ENCODE measurements at regions not wholly inside any gene's neighbourhood (a gene's known extent, or its start where the extent isn't known, plus 50 kb on each side); places are given as distances from the start of the nearest gene placed in this dataset.

GRCh38 chr4:182147391-182147790 is 95.8 kb upstream of the TENM3 start:
- TF ChIP-seq POLR2A (IDR thresholded peaks at IDR 0.05; ENCODE audit: low read length) (no peak), GATA1 (IDR thresholded peaks at IDR 0.05; ENCODE audit: low read depth, low read length) (no peak)

Measured in erythroblast (primary cell).